Trophoblast cell (in vitro differentiated cells and primary cell): ENCODE measurements at regions not wholly inside any gene's neighbourhood (a gene's known extent, or its start where the extent isn't known, plus 50 kb on each side); places are given as distances from the start of the nearest gene placed in this dataset.
"Not testable (repeated sequence)": the region's sequence is repeated elsewhere in the genome, so short reads cannot be mapped to it uniquely, and the experiment has no call there.

Experiments
- DNase-seq, 2 donors: peaks; one replicate each; pipeline ENCODE4 v3.0.0-alpha.2; 2016
- H2AFZ ChIP-seq: 2 replicates; pipeline ENCODE4 v1.6.1; 2013; ENCODE audit warnings: low read length, moderate library complexity, mild to moderate bottlenecking; ENCODE audit not compliant: insufficient read depth, poor library complexity
- H2AK5ac ChIP-seq: 2 replicates; pipeline ENCODE4 v1.6.1; 2013; ENCODE audit warnings: mild to moderate bottlenecking, low read length
- H2BK120ac ChIP-seq: 2 replicates; pipeline ENCODE4 v1.6.1; 2013; ENCODE audit warnings: low read length, mild to moderate bottlenecking, moderate library complexity; ENCODE audit not compliant: insufficient read depth, poor library complexity
- H2BK12ac ChIP-seq: 2 replicates; pipeline ENCODE4 v1.6.1; 2013; ENCODE audit warnings: mild to moderate bottlenecking, low read length, moderate library complexity
- H2BK5ac ChIP-seq: 2 replicates; pipeline ENCODE4 v1.6.1; 2013; ENCODE audit warnings: low read length, low read depth, moderate library complexity, mild to moderate bottlenecking; ENCODE audit not compliant: poor library complexity
- H3K14ac ChIP-seq: 2 replicates; pipeline ENCODE4 v1.6.1; 2013; ENCODE audit warnings: mild to moderate bottlenecking, low read length
- H3K18ac ChIP-seq: 2 replicates; pipeline ENCODE4 v1.6.1; 2013; ENCODE audit warnings: mild to moderate bottlenecking, low read length
- H3K23ac ChIP-seq: 2 replicates; pipeline ENCODE4 v1.6.1; 2013; ENCODE audit warnings: low read length
- H3K27ac ChIP-seq: 2 replicates; pipeline ENCODE4 v1.5.1; 2013; ENCODE audit warnings: low read depth, mild to moderate bottlenecking, inconsistent platforms, low read length, moderate library complexity
- H3K27me3 ChIP-seq: 2 replicates; pipeline ENCODE4 v1.6.1; 2013; ENCODE audit warnings: inconsistent platforms, mild to moderate bottlenecking, low read length, moderate library complexity; ENCODE audit not compliant: insufficient read depth
- H3K36me3 ChIP-seq, 2 experiments: 1 replicate in 1 of 2; 2 replicates in 1 of 2; pipeline ENCODE4 v1.6.1; 2013; ENCODE audit warnings: low read length in 2 of 2, mild to moderate bottlenecking in 2 of 2, moderate library complexity in 1 of 2; ENCODE audit not compliant: insufficient read depth in 2 of 2, control insufficient read depth in 1 of 2
- H3K4ac ChIP-seq: 2 replicates; pipeline ENCODE4 v1.6.1; 2013; ENCODE audit warnings: low read depth, mild to moderate bottlenecking, low read length, moderate library complexity
- H3K4me1 ChIP-seq, 2 experiments: 1 replicate in 1 of 2; 2 replicates in 1 of 2; pipeline ENCODE4 v1.6.1; 2013; ENCODE audit warnings: low read length in 2 of 2, mild to moderate bottlenecking in 2 of 2, moderate library complexity in 1 of 2; ENCODE audit not compliant: insufficient read depth in 2 of 2, control insufficient read depth in 1 of 2
- H3K4me2 ChIP-seq: 2 replicates; pipeline ENCODE4 v1.6.1; 2013; ENCODE audit warnings: inconsistent platforms, mild to moderate bottlenecking, low read length, moderate library complexity
- H3K4me3 ChIP-seq: 2 replicates; pipeline ENCODE4 v1.5.1; 2013; ENCODE audit warnings: mild to moderate bottlenecking, low read depth, low read length, inconsistent platforms
- H3K79me1 ChIP-seq: one replicate; pipeline ENCODE4 v1.6.1; 2013; ENCODE audit warnings: low read length
- H3K79me2 ChIP-seq: 2 replicates; pipeline ENCODE4 v1.6.1; 2013; ENCODE audit warnings: low read length, mild to moderate bottlenecking; ENCODE audit not compliant: control insufficient read depth, insufficient read depth, poor library complexity
- H3K9ac ChIP-seq: 2 replicates; pipeline ENCODE4 v1.6.1; 2013; ENCODE audit warnings: mild to moderate bottlenecking, low read length
- H3K9me3 ChIP-seq: 2 replicates; pipeline ENCODE4 v1.6.1; 2013; ENCODE audit warnings: low read depth, mild to moderate bottlenecking, control low read depth, inconsistent platforms, low read length; ENCODE audit not compliant: insufficient read depth
- H4K12ac ChIP-seq: 2 replicates; pipeline ENCODE4 v1.6.1; 2013; ENCODE audit warnings: low read depth, mild to moderate bottlenecking, low read length, moderate library complexity
- H4K8ac ChIP-seq: 2 replicates; pipeline ENCODE4 v1.6.1; 2013; ENCODE audit warnings: low read depth, mild to moderate bottlenecking, low read length, moderate library complexity
- H4K91ac ChIP-seq: one replicate; pipeline ENCODE4 v1.6.1; 2013; ENCODE audit warnings: low read depth, mild to moderate bottlenecking, low read length, moderate library complexity
- WGBS: extraction: QIAGEN DNeasy Blood & Tissue Kit; methylation state at CpG from one replicate; pipeline ENCODE4 v1.1.7; 2013; ENCODE audit warnings: missing lambda C conversion rate; ENCODE audit not compliant: insufficient read length, insufficient coverage; ENCODE audit errors: extremely low coverage; 5-methylcytosine and 5-hydroxymethylcytosine counted together

- H3K18ac ChIP-seq, H4K91ac ChIP-seq, H3K27ac ChIP-seq, H3K79me2 ChIP-seq, H3K79me1 ChIP-seq, H3K9me3 ChIP-seq, H3K4me2 ChIP-seq, H2BK12ac ChIP-seq, DNase-seq, H2BK120ac ChIP-seq, H3K14ac ChIP-seq, H3K27me3 ChIP-seq, H4K8ac ChIP-seq, H3K9ac ChIP-seq, H2AFZ ChIP-seq, H4K12ac ChIP-seq, H2BK5ac ChIP-seq, H3K36me3 ChIP-seq, H3K4ac ChIP-seq, H3K23ac ChIP-seq, H2AK5ac ChIP-seq, H3K4me1 ChIP-seq, H3K4me3 ChIP-seq: not testable (repeated sequence)
- WGBS, result no CpG with 5 or more reads among the region's 7 CpGs
These were observed 179.2 kb upstream of the OSBPL11 start for GRCh38 chr3:125774433-125775034.

GRCh38 chr3:125775106-125775505 lies 179.8 kb upstream of the OSBPL11 start:
- H3K27me3 ChIP-seq, H3K4ac ChIP-seq, H3K27ac ChIP-seq, H3K14ac ChIP-seq, H2BK12ac ChIP-seq, H4K12ac ChIP-seq, H3K9me3 ChIP-seq, H3K18ac ChIP-seq, H3K23ac ChIP-seq, H4K8ac ChIP-seq, H2BK5ac ChIP-seq, H3K4me3 ChIP-seq, H3K9ac ChIP-seq, H3K79me1 ChIP-seq, DNase-seq, H2AFZ ChIP-seq, H3K4me1 ChIP-seq, H2BK120ac ChIP-seq, H2AK5ac ChIP-seq, H3K79me2 ChIP-seq, H3K36me3 ChIP-seq, H3K4me2 ChIP-seq, H4K91ac ChIP-seq: not testable (repeated sequence)
- no CpG with 5 or more reads among the region's 3 CpGs for WGBS

GRCh38 chr3:125775606-125776294 lies 180.5 kb upstream of the OSBPL11 start:
- not testable (repeated sequence) for H2AFZ ChIP-seq, H3K14ac ChIP-seq, H3K79me2 ChIP-seq, H3K23ac ChIP-seq, H2BK5ac ChIP-seq, H3K9ac ChIP-seq, H3K4me2 ChIP-seq, H2AK5ac ChIP-seq, H4K8ac ChIP-seq, H3K27me3 ChIP-seq, H4K91ac ChIP-seq, H3K27ac ChIP-seq, DNase-seq, H3K18ac ChIP-seq, H2BK120ac ChIP-seq, H3K4me1 ChIP-seq, H2BK12ac ChIP-seq, H3K4me3 ChIP-seq, H3K36me3 ChIP-seq, H3K9me3 ChIP-seq, H3K4ac ChIP-seq, H4K12ac ChIP-seq, H3K79me1 ChIP-seq
- WGBS, result no CpG with 5 or more reads among the region's 7 CpGs

- not testable (repeated sequence) for H4K91ac ChIP-seq, H3K27ac ChIP-seq, H2BK5ac ChIP-seq, H2AFZ ChIP-seq, H2BK120ac ChIP-seq, H4K12ac ChIP-seq, H3K4me2 ChIP-seq, H3K4me3 ChIP-seq, H3K23ac ChIP-seq, H3K4me1 ChIP-seq, H3K79me1 ChIP-seq, H3K18ac ChIP-seq, H3K4ac ChIP-seq, H3K14ac ChIP-seq, H3K9ac ChIP-seq, H4K8ac ChIP-seq, H3K9me3 ChIP-seq, H2BK12ac ChIP-seq, H3K79me2 ChIP-seq, DNase-seq, H3K27me3 ChIP-seq, H2AK5ac ChIP-seq, H3K36me3 ChIP-seq
- WGBS, result no CpG with 5 or more reads among the region's 1 CpG
These were observed 184.0 kb upstream of the OSBPL11 start for GRCh38 chr3:125779276-125779675.
